ENCODE measurements at regions not wholly inside any gene's neighbourhood (a gene's known extent, or its start where the extent isn't known, plus 50 kb on each side); places are given as distances from the start of the nearest gene placed in this dataset.

DNA sequence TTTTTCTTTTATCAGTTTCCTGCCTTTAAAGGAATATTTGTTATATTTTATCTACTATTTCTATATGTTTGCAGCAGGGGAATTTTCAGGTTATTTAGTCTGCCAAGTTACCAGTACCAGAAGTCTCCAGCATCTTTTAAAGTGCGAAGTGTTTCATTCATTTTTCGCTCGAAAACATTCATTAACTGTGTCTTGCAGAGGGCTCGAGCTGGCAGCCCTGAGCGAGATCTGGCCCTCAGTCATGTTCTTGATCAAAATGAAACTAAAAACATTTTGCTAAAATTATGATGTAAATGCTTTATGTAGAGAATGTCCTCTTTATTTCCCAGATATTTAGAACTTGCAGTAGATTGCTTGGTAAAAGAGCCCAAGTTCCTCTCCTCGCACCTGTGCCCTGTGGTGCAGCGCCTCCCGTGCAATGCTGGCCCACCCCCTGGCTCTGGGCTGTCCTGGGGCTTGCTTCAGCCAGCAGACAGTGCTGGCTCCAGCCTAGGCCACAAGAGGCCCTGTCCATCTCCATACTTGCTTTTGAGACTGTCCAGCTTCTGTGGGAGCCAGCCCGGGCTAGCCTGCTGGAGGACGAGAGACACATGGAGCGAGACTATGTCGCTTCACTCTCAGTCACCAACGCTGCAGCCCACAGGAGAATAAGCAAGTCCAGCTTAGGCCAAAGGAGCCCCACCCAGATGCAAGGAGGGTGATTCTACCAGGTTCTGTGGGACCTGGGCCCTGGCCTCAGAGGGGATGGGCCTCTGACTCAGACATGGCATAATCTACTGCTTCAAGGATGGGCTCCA lies 71.9 kb upstream of the PRR23E start:
- H3K27ac ChIP-seq = no peak overlapping the region
- TF ChIP-seq ZFX (IDR thresholded peaks at IDR 0.05; ENCODE audit: borderline replicate concordance) = no peak
- TF ChIP-seq CTCF (IDR thresholded peaks at IDR 0.05) = no peak

DNA sequence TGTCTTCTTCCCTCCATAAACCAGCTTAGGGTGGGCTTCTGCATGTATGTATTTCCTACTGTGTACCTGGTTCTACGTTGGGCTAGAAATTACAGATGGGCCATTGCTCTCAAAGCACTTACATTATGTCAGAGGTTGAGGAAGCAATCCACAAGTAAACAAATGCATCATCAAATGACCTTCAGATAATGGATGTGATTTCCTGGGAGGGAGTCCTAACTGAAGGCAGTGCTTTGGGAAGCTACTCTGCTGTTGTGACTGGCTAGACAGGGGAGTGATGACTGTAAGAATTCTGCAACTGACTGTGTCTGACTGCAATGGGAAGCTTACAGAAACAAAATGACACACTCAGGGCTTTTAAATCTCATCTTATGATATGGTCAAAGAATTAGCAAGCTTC lies 71.0 kb upstream of the PRR23E start:
- H3K27ac ChIP-seq = no peak overlapping the region
- TF ChIP-seq ZFX (IDR thresholded peaks at IDR 0.05; ENCODE audit: borderline replicate concordance) (no peak), CTCF (IDR thresholded peaks at IDR 0.05) (no peak)

GRCh38 chr3:127123533-127123932 lies 69.4 kb upstream of the PRR23E start:
- TF ChIP-seq CTCF (IDR thresholded peaks at IDR 0.05) (no peak), ZFX (IDR thresholded peaks at IDR 0.05; ENCODE audit: borderline replicate concordance) (no peak)
- H3K27ac ChIP-seq = no peak overlapping the region

GRCh38 chr3:127124120-127124519 lies 68.8 kb upstream of the PRR23E start:
- no peak overlapping the region for H3K27ac ChIP-seq
- TF ChIP-seq CTCF (IDR thresholded peaks at IDR 0.05) (no peak), ZFX (IDR thresholded peaks at IDR 0.05; ENCODE audit: borderline replicate concordance) (no peak)

GRCh38 chr3:127131424-127132170 lies 61.3 kb upstream of the PRR23E start:
- no peak overlapping the region for H3K27ac ChIP-seq
- no peak for TF ChIP-seq CTCF (IDR thresholded peaks at IDR 0.05)
- no peak for TF ChIP-seq ZFX (IDR thresholded peaks at IDR 0.05; ENCODE audit: borderline replicate concordance)

- TF ChIP-seq ZFX (IDR thresholded peaks at IDR 0.05; ENCODE audit: borderline replicate concordance) (no peak), CTCF (IDR thresholded peaks at IDR 0.05) (no peak)
- no peak overlapping the region for H3K27ac ChIP-seq
Measured at GRCh38 chr3:127132876-127133275, 60.1 kb upstream of the PRR23E start.

DNA sequence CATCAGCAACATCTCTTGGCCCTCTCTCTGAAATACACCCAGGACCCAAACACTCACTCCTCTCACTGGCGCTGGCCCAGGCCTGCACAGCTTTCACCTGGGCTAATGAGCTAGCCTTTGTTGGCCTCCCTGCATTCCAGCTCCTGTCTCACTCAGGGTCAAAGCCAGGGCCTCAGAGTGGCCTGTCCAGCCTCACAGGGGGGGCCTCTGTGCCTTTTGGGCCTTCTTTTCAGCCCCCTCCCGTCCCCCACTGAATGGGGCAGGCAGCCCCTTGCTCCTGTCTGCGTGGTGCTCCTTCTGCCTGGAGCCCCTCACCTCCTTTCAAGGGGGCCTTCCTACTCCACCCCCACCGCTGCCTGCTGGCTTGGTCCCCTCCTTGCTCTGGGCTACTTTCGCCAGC lies 59.0 kb upstream of the PRR23E start:
- no peak overlapping the region for H3K27ac ChIP-seq
- TF ChIP-seq CTCF (IDR thresholded peaks at IDR 0.05) = no peak
- TF ChIP-seq ZFX (IDR thresholded peaks at IDR 0.05; ENCODE audit: borderline replicate concordance) = no peak
